Esophagus muscularis mucosa (tissue), 4 donors: ENCODE measurements at regions not wholly inside any gene's neighbourhood (a gene's known extent, or its start where the extent isn't known, plus 50 kb on each side); places are given as distances from the start of the nearest gene placed in this dataset.
A peak's percentile ranks its signal among the peaks of the same experiment; 100 is the strongest.

Experiments used
- DNase-seq: peaks from one replicate; pipeline ENCODE4 v3.0.0-alpha.2; 2017; ENCODE audit errors: extremely low spot score
- H3K27ac ChIP-seq, 4 donors: fragments of 200-600 bp; sonication (generic); replicated peaks in 1 of 4; 1 replicate in 3 of 4; 2 replicates in 1 of 4; pipeline ENCODE4 v1.5.1; 2016 to 2019; ENCODE audit warnings: mild to moderate bottlenecking in 1 of 4
- H3K27me3 ChIP-seq, 4 donors: fragments of 200-600 bp; sonication (generic); one replicate each; pipeline versions ENCODE4 v1.5.1 to v1.6.0; 2016 to 2019
- H3K36me3 ChIP-seq, 4 donors: fragments of 200-600 bp; sonication (generic); one replicate each; pipeline ENCODE4 v1.5.1; 2016 to 2019
- H3K4me1 ChIP-seq, 4 donors: fragments of 200-600 bp; sonication (generic); one replicate each; pipeline ENCODE4 v1.5.1; 2016 to 2019
- H3K4me3 ChIP-seq, 4 donors: fragments of 200-600 bp; sonication (generic); 1 replicate in 2 of 4; 2 replicates in 2 of 4; pipeline ENCODE4 v1.5.1; 2016 to 2019; ENCODE audit warnings: mild to moderate bottlenecking in 4 of 4, moderate library complexity in 1 of 4
- H3K9me3 ChIP-seq, 4 donors: fragments of 200-600 bp; sonication (generic); 1 replicate in 3 of 4; 2 replicates in 1 of 4; pipeline ENCODE4 v1.5.1; 2016 to 2019
- CTCF ChIP-seq, 3 experiments: fragments of 200-600 bp in 2 of 3; fragments of 450-650 bp in 1 of 3; sonication (generic) in 2 of 3; IDR thresholded peaks; one replicate each; pipeline ENCODE4 v1.5.1; 2017 to 2019; ENCODE audit warnings: antibody characterized with exemption in 3 of 3, mild to moderate bottlenecking in 2 of 3, moderate library complexity in 1 of 3
- EP300 ChIP-seq: sonication (generic); formaldehyde crosslinking; IDR thresholded peaks from one replicate; pipeline ENCODE4 v1.6.1; 2017; ENCODE audit warnings: antibody characterized with exemption
- POLR2A ChIP-seq: fragments of 450-650 bp; IDR thresholded peaks from one replicate; pipeline ENCODE4 v1.6.1; 2017; ENCODE audit warnings: antibody characterized with exemption, moderate library complexity, mild to moderate bottlenecking, low read depth
- POLR2AphosphoS5 ChIP-seq, 2 donors: sonication (generic); formaldehyde crosslinking; IDR thresholded peaks; one replicate each; pipeline ENCODE4 v1.6.1; 2017; ENCODE audit warnings: antibody characterized with exemption in 2 of 2
- WGBS: methylation state at CpG from one replicate; pipeline ENCODE4 v1.1.5; 2018; 5-methylcytosine and 5-hydroxymethylcytosine counted together
- intact Hi-C: fragments of 100-400 bp; cut with DNase I; formaldehyde crosslinking; loops from one replicate; pipeline ENCODE4 v1.15.1; 2023

GRCh38 chr4:184309241-184310170 is 91.8 kb upstream of the ENPP6 start:
- intact Hi-C loops = no loop called here
- Histone ChIP-seq H3K4me3 (no peak overlapping the region), H3K27me3 (peaks cover 0 to 3% (median 0%) of the 10 kb centered on the region in 4 donors), H3K36me3 (no peaks in the 10 kb centered on the region), H3K4me1 (no peaks in the 10 kb centered on the region), H3K9me3 (peaks cover 0 to 5% (median 0%) of the 10 kb centered on the region in 4 donors), H3K27ac (no peak overlapping the region)
- TF ChIP-seq EP300 (no peak), POLR2A (no peak), POLR2AphosphoS5 (IDR thresholded peaks at IDR 0.05) (no peak), CTCF (IDR thresholded peaks at IDR 0.05) (no peak)
- peak; percentile 80 for DNase-seq
- WGBS = 91% methylated on average over 11 of the region's 11 CpGs

- Histone ChIP-seq H3K9me3 (peaks cover 0 to 5% (median 0%) of the 10 kb centered on the region in 4 donors), H3K27ac (no peak overlapping the region), H3K4me3 (no peak overlapping the region), H3K27me3 (peaks cover 0 to 3% (median 0%) of the 10 kb centered on the region in 4 donors), H3K4me1 (no peaks in the 10 kb centered on the region), H3K36me3 (no peaks in the 10 kb centered on the region)
- intact Hi-C loops = no loop called here
- 80% methylated on average over 3 of the region's 3 CpGs for WGBS
- no peak for TF ChIP-seq POLR2AphosphoS5 (IDR thresholded peaks at IDR 0.05)
- no peak for TF ChIP-seq POLR2A
- no peak for TF ChIP-seq CTCF (IDR thresholded peaks at IDR 0.05)
- TF ChIP-seq EP300 = no peak
- DNase-seq = peak; percentile 17
Observed at GRCh38 chr4:184306949-184307348, 89.3 kb upstream of the ENPP6 start.

GRCh38 chr4:184306470-184306869 is 88.8 kb upstream of the ENPP6 start:
- WGBS = 100% methylated on average over 1 of the region's 1 CpG
- Histone ChIP-seq H3K27me3 (peaks cover 0 to 3% (median 0%) of the 10 kb centered on the region in 4 donors), H3K36me3 (no peaks in the 10 kb centered on the region), H3K9me3 (peaks cover 0 to 5% (median 0%) of the 10 kb centered on the region in 4 donors), H3K4me3 (no peak overlapping the region), H3K27ac (no peak overlapping the region), H3K4me1 (no peaks in the 10 kb centered on the region)
- no peak for DNase-seq
- intact Hi-C loops = no loop called here
- TF ChIP-seq POLR2A (no peak), EP300 (no peak), CTCF (IDR thresholded peaks at IDR 0.05) (no peak), POLR2AphosphoS5 (IDR thresholded peaks at IDR 0.05) (no peak)

- intact Hi-C loops = no loop called here
- no peak overlapping the region for H3K27ac ChIP-seq
- H3K36me3 ChIP-seq = no peaks in the 10 kb centered on the region
- peak; percentile 57 for DNase-seq
- H3K4me1 ChIP-seq = no peaks in the 10 kb centered on the region
- no peak for TF ChIP-seq POLR2AphosphoS5 (IDR thresholded peaks at IDR 0.05)
- TF ChIP-seq CTCF (IDR thresholded peaks at IDR 0.05) = no peak
- no peak for TF ChIP-seq POLR2A
- TF ChIP-seq EP300 = no peak
- H3K9me3 ChIP-seq = peaks cover 0 to 5% (median 0%) of the 10 kb centered on the region in 4 donors
- H3K27me3 ChIP-seq = no peaks in the 10 kb centered on the region
- no peak overlapping the region for H3K4me3 ChIP-seq
- WGBS = 96% methylated on average over 6 of the region's 6 CpGs
Observed at GRCh38 chr4:184300816-184301215, 83.1 kb upstream of the ENPP6 start.
